Panc1 (cell line): ENCODE measurements at regions not wholly inside any gene's neighbourhood (a gene's known extent, or its start where the extent isn't known, plus 50 kb on each side); places are given as distances from the start of the nearest gene placed in this dataset.

Source experiments
- ATAC-seq: fragments of 200-7000 bp; cut with Tn5 transposase; 2 replicates; pipeline ENCODE4 v1.9.1; 2020; ENCODE audit warnings: mild to moderate bottlenecking, moderate library complexity
- BruUV-seq: library from RNA; stranded (reverse); fragments of 400-500 nt; replicated peaks from 2 replicates; lab custom pipeline; 2021; lab: Mats Ljungman, UMichigan
- CTCF ChIA-PET: fragments of 300-600 bp; sonication (Branson Sonifier 250); formaldehyde crosslinking; loops from one replicate; lab custom pipeline; 2022; ENCODE audit warnings: antibody characterized with exemption; lab: Charles Lee
- POLR2A ChIA-PET: fragments of 300-600 bp; sonication (Branson Sonifier 250); formaldehyde crosslinking; loops from one replicate; lab custom pipeline; 2022; ENCODE audit warnings: antibody characterized with exemption; lab: Charles Lee
- DNase-seq: peaks from one replicate; pipeline ENCODE4 v3.0.0-alpha.2; 2010; ENCODE audit warnings: low read depth, low spot score
- H3K27ac ChIP-seq: 2 replicates; pipeline ENCODE4 v1.5.1; 2011; ENCODE audit warnings: mild to moderate bottlenecking, low read length, inconsistent platforms
- H3K27me3 ChIP-seq: fragments of 200-500 bp; sonication (Bioruptor generic); 2 replicates; pipeline ENCODE4 v1.6.0; 2014; ENCODE audit warnings: low read length, inconsistent platforms; ENCODE audit not compliant: control insufficient read depth, insufficient read depth
- H3K36me3 ChIP-seq: fragments of 200-500 bp; sonication (Bioruptor generic); 2 replicates; pipeline ENCODE4 v1.5.1; 2014; ENCODE audit warnings: inconsistent platforms, mild to moderate bottlenecking, low read length, moderate library complexity; ENCODE audit not compliant: control insufficient read depth, insufficient read depth
- H3K4me1 ChIP-seq: 2 replicates; pipeline ENCODE4 v1.5.1; 2011; ENCODE audit warnings: inconsistent platforms, mild to moderate bottlenecking, low read length, moderate library complexity; ENCODE audit not compliant: control insufficient read depth, insufficient read depth
- H3K4me3 ChIP-seq, 2 experiments: 2 replicates each; pipeline ENCODE4 v1.5.1; 2011 to 2012; ENCODE audit warnings: low read depth in 2 of 2, low read length in 2 of 2, mild to moderate bottlenecking in 2 of 2, inconsistent platforms in 1 of 2, moderate library complexity in 1 of 2
- H3K9me3 ChIP-seq: fragments of 200-500 bp; sonication (Bioruptor generic); 2 replicates; pipeline ENCODE4 v1.5.1; 2014; ENCODE audit warnings: low read depth, mild to moderate bottlenecking, inconsistent platforms, low read length, moderate library complexity; ENCODE audit not compliant: control insufficient read depth, insufficient read depth
- CTCF ChIP-seq: fragments of 450-650 bp; IDR thresholded peaks from 2 replicates; pipeline ENCODE4 v1.5.1; 2017; ENCODE audit warnings: mild to moderate bottlenecking
- POLR2AphosphoS5 ChIP-seq: IDR thresholded peaks from 2 replicates; pipeline ENCODE4 v1.6.1; 2012; ENCODE audit warnings: mild to moderate bottlenecking, low read depth, low read length, moderate library complexity
- SIN3A ChIP-seq: IDR thresholded peaks from 2 replicates; pipeline ENCODE4 v1.6.1; 2012; ENCODE audit warnings: low read depth, mild to moderate bottlenecking, low read length, moderate library complexity, borderline replicate concordance; ENCODE audit not compliant: insufficient read depth
- TCF7L2 ChIP-seq: IDR thresholded peaks from 2 replicates; pipeline ENCODE4 v1.6.1; 2011; ENCODE audit warnings: mild to moderate bottlenecking, low read depth, low read length, inconsistent platforms
- in situ Hi-C: cut with HindIII; loops from 2 replicates; pipeline ENCODE4 v1.10.0; 2016; ENCODE audit warnings: low sequenced_read_pairs, low pct_unique_long_range_greater_than_20kb
- intact Hi-C: fragments of 100-400 bp; cut with micrococcal nuclease; formaldehyde crosslinking; loops from one replicate; pipeline ENCODE4 v1.10.0; 2022; ENCODE audit not compliant: unreplicated experiment
- TF ChIP-seq, protein P1 (sequence below), 2 experiments: IDR thresholded peaks; 2 replicates each; pipeline ENCODE4 v1.6.1; 2011 to 2012; ENCODE audit warnings: low read depth in 2 of 2, control low read depth in 1 of 2, low read length in 1 of 2, mild to moderate bottlenecking in 1 of 2, moderate library complexity in 1 of 2; ENCODE audit not compliant: insufficient read depth in 1 of 2

GRCh38 chr10:33489501-33490176, 155.2 kb upstream of the NRP1 start:
- Histone ChIP-seq H3K36me3 (no peaks in the 10 kb centered on the region), H3K4me1 (no peaks in the 10 kb centered on the region; the same call in 1 of the 2 replicates), H3K27me3 (no peaks in the 10 kb centered on the region), H3K27ac (no peak overlapping the region), H3K4me3 (no peak overlapping the region), H3K9me3 (no peaks in the 10 kb centered on the region)
- CTCF ChIA-PET, result no interaction called here
- intact Hi-C loops, result no loop called here
- TF ChIP-seq TCF7L2 (no peak), POLR2AphosphoS5 (no peak), SIN3A (no peak), CTCF (no peak)
- TF ChIP-seq, protein P1, sequence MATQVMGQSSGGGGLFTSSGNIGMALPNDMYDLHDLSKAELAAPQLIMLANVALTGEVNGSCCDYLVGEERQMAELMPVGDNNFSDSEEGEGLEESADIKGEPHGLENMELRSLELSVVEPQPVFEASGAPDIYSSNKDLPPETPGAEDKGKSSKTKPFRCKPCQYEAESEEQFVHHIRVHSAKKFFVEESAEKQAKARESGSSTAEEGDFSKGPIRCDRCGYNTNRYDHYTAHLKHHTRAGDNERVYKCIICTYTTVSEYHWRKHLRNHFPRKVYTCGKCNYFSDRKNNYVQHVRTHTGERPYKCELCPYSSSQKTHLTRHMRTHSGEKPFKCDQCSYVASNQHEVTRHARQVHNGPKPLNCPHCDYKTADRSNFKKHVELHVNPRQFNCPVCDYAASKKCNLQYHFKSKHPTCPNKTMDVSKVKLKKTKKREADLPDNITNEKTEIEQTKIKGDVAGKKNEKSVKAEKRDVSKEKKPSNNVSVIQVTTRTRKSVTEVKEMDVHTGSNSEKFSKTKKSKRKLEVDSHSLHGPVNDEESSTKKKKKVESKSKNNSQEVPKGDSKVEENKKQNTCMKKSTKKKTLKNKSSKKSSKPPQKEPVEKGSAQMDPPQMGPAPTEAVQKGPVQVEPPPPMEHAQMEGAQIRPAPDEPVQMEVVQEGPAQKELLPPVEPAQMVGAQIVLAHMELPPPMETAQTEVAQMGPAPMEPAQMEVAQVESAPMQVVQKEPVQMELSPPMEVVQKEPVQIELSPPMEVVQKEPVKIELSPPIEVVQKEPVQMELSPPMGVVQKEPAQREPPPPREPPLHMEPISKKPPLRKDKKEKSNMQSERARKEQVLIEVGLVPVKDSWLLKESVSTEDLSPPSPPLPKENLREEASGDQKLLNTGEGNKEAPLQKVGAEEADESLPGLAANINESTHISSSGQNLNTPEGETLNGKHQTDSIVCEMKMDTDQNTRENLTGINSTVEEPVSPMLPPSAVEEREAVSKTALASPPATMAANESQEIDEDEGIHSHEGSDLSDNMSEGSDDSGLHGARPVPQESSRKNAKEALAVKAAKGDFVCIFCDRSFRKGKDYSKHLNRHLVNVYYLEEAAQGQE (IDR thresholded peaks at IDR 0.05; ENCODE audit: insufficient read depth in 1 of 2, low read depth in 2 of 2, low read length in 1 of 2), result no peak
- in situ Hi-C loops, result no loop called here
- POLR2A ChIA-PET, result no interaction called here
- ATAC-seq, result no peak
- DNase-seq, result no peak
- no TSS peak for BruUV-seq

DNA sequence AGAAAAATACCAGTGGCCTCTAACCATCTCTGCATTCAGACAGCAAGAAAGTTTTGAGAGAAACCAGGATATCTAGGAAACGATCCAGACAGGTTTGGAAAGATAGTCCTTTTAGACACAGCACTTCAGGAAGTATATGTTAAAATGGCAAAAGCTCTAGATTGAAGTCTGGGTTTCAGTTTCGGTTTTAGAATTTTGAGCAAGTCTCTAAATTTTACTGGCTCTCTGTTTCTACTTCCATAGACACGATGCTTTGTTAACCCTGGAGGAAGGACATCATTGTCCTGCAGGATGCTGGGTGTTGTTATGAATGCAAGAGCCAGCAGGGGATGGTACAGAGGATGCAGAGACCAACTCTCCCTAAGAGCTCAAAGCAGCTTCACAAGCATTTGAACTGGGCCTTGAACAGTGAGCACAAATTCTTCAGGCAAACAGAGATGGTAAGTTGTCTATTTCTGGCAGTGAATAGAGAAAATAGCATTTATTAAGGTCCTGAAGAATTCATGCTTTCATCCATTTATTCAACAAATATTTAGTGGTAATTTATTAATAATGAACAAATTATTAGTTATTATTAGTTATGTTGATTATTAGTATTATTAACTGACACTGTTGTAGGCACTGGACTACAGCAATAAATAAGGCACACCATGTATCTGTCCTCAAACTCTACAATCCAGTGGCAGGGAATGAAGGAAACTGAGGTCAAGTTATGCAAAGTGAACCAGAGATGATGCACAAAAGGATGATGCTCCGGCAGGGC, 152.7 kb upstream of the NRP1 start:
- Histone ChIP-seq H3K36me3 (no peaks in the 10 kb centered on the region), H3K4me3 (peak overlapping the region in 1 of 2 experiments; percentile 29; a peak in 2 of 4 replicates), H3K9me3 (no peaks in the 10 kb centered on the region), H3K4me1 (no peaks in the 10 kb centered on the region; the same call in 1 of the 2 replicates), H3K27me3 (no peaks in the 10 kb centered on the region), H3K27ac (peak overlapping the region; percentile 30; the same call in 1 of the 2 replicates)
- intact Hi-C loops (no loop called here), in situ Hi-C loops (no loop called here)
- ChIA-PET POLR2A (no interaction called here), CTCF (no interaction called here)
- TF ChIP-seq CTCF, result peak; percentile 30; the same call in 1 of the 2 replicates
- TF ChIP-seq TCF7L2, result no peak
- ATAC-seq, result peak; percentile 66; the same call in 1 of the 2 replicates
- no peak for DNase-seq
- no TSS peak for BruUV-seq
